ENCODE measurements at regions not wholly inside any gene's neighbourhood (a gene's known extent, or its start where the extent isn't known, plus 50 kb on each side); places are given as distances from the start of the nearest gene placed in this dataset.

DNA sequence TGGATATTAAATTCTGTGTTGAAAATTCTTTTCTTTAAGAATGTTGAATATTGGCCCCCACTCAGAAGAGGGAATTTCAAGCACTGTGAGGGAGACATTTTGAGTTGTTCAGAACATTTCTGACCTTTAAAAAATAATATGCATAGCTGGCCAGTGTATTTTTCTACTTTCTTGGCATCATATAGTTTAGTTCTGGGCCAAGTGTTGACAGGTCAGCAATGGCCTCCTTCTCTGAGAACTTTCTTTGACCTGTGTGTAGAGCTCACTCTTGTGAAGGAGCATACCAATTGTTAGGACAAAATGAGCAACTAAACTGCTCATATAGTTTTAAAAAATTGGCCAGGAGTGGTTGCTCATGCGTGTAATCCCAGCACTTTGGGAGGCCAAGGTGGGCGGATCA lies 376.0 kb downstream of the LRRC70 start:
- no peaks in the 10 kb centered on the region for H3K79me2 ChIP-seq (replicated peaks; ENCODE audit: insufficient read depth, low read length)
- TF ChIP-seq REST (IDR thresholded peaks at IDR 0.05; ENCODE audit: borderline replicate concordance) (no peak), TAF1 (IDR thresholded peaks at IDR 0.05; ENCODE audit: low read depth) (no peak), POLR2AphosphoS5 (IDR thresholded peaks at IDR 0.05) (no peak), MXI1 (conservative IDR thresholded peaks at IDR 0.05; ENCODE audit: poor library complexity, severe bottlenecking) (no peak), RAD21 (conservative IDR thresholded peaks at IDR 0.05) (no peak), EP300 (conservative IDR thresholded peaks at IDR 0.05; ENCODE audit: poor library complexity, severe bottlenecking) (no peak), EZH2 (IDR thresholded peaks at IDR 0.05; ENCODE audit: borderline replicate concordance, insufficient read depth, low read length, poor library complexity, severe bottlenecking) (no peak), SMC3 (conservative IDR thresholded peaks at IDR 0.05; ENCODE audit: poor library complexity) (no peak)
- TF ChIP-seq, protein P1, sequence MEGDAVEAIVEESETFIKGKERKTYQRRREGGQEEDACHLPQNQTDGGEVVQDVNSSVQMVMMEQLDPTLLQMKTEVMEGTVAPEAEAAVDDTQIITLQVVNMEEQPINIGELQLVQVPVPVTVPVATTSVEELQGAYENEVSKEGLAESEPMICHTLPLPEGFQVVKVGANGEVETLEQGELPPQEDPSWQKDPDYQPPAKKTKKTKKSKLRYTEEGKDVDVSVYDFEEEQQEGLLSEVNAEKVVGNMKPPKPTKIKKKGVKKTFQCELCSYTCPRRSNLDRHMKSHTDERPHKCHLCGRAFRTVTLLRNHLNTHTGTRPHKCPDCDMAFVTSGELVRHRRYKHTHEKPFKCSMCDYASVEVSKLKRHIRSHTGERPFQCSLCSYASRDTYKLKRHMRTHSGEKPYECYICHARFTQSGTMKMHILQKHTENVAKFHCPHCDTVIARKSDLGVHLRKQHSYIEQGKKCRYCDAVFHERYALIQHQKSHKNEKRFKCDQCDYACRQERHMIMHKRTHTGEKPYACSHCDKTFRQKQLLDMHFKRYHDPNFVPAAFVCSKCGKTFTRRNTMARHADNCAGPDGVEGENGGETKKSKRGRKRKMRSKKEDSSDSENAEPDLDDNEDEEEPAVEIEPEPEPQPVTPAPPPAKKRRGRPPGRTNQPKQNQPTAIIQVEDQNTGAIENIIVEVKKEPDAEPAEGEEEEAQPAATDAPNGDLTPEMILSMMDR (IDR thresholded peaks at IDR 0.05; ENCODE audit: poor library complexity, severe bottlenecking) = no peak

GRCh38 chr5:62948301-62948700 lies 369.7 kb downstream of the LRRC70 start:
- no peaks in the 10 kb centered on the region for H3K27me3 ChIP-seq (ENCODE audit: insufficient read depth, low read depth, low read length)
- no peak overlapping the region for H2AFZ ChIP-seq (ENCODE audit: low read depth, low read length)
- H3K79me2 ChIP-seq (replicated peaks; ENCODE audit: insufficient read depth, low read length) = no peaks in the 10 kb centered on the region
- no peaks in the 10 kb centered on the region for H3K9me2 ChIP-seq (ENCODE audit: insufficient read depth, low read length)
- no peak for TF ChIP-seq RAD21 (conservative IDR thresholded peaks at IDR 0.05)
- TF ChIP-seq POLR2AphosphoS5 (IDR thresholded peaks at IDR 0.05) = no peak
- no peak for TF ChIP-seq REST (IDR thresholded peaks at IDR 0.05; ENCODE audit: borderline replicate concordance)
- TF ChIP-seq, protein P1 (IDR thresholded peaks at IDR 0.05; ENCODE audit: poor library complexity, severe bottlenecking) = no peak
- no peak for TF ChIP-seq EZH2 (IDR thresholded peaks at IDR 0.05; ENCODE audit: borderline replicate concordance, insufficient read depth, low read length, poor library complexity, severe bottlenecking)
- no peaks in the 10 kb centered on the region for H3K36me3 ChIP-seq (ENCODE audit: insufficient read depth, low read length)
- H3F3A ChIP-seq (ENCODE audit: insufficient read depth, low read length, poor library complexity, severe bottlenecking) = no peaks in the 10 kb centered on the region
- no peaks in the 10 kb centered on the region for H3K9me3 ChIP-seq (ENCODE audit: low read length)
- H3K9ac ChIP-seq (ENCODE audit: low read length) = no peak overlapping the region
- H3K27ac ChIP-seq (ENCODE audit: low read length) = no peak overlapping the region
- H3K4me3 ChIP-seq (ENCODE audit: low read length) = no peak overlapping the region
- no peaks in the 10 kb centered on the region for H4K20me1 ChIP-seq (ENCODE audit: insufficient read depth)
- H3K4me2 ChIP-seq (ENCODE audit: low read length) = no peak overlapping the region

More for the DNA sequence above, 376.0 kb downstream of the LRRC70 start:
- H3K4me3 ChIP-seq (ENCODE audit: low read length) = no peak overlapping the region
- H3K36me3 ChIP-seq (ENCODE audit: insufficient read depth, low read length) = no peaks in the 10 kb centered on the region
- no peak overlapping the region for H2AFZ ChIP-seq (ENCODE audit: low read depth, low read length)
- no peaks in the 10 kb centered on the region for H3K9me3 ChIP-seq (ENCODE audit: low read length)
- no peaks in the 10 kb centered on the region for H3K9me2 ChIP-seq (ENCODE audit: insufficient read depth, low read length)
- no peak overlapping the region for H3K9ac ChIP-seq (ENCODE audit: low read length)
- H3F3A ChIP-seq (ENCODE audit: insufficient read depth, low read length, poor library complexity, severe bottlenecking) = no peaks in the 10 kb centered on the region
- no peak overlapping the region for H3K4me2 ChIP-seq (ENCODE audit: low read length)
- H3K27ac ChIP-seq (ENCODE audit: low read length) = no peak overlapping the region
- no peaks in the 10 kb centered on the region for H4K20me1 ChIP-seq (ENCODE audit: insufficient read depth)
- H3K27me3 ChIP-seq (ENCODE audit: insufficient read depth, low read depth, low read length) = no peaks in the 10 kb centered on the region
